ENCODE measurements at regions not wholly inside any gene's neighbourhood (a gene's known extent, or its start where the extent isn't known, plus 50 kb on each side); places are given as distances from the start of the nearest gene placed in this dataset.

DNA sequence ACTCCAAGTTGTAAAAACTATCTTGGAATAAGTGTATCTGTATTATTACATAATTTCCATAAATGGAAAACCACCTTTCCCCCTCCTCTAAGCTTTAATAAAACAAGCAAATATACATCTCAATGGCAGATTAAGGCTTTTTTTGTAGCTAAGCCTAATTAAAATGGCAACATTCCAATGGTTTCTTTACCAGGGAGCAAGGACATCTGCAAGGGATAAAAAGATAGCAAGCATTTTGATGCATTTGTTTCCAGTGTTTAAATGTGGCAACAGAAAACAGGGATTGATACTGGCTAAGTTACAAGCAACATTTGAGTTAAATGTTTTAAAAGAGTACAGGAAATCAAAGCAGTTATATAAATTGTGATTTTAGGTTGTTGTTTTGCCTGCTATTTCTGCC lies 1012.7 kb downstream of the ADGRL2 start:
- intact Hi-C loops (cut with DNase I; ENCODE audit: low total_unique reads), result no loop called here
- H3K4me3 ChIP-seq, result no peak overlapping the region
- H3K36me3 ChIP-seq, result no peaks in the 10 kb centered on the region
- H3K4me1 ChIP-seq, result no peaks in the 10 kb centered on the region
- no peak overlapping the region for H3K27ac ChIP-seq
- no peak for TF ChIP-seq POLR2A (IDR thresholded peaks at IDR 0.05)
- no peak for TF ChIP-seq CTCF (IDR thresholded peaks at IDR 0.05)
- H3K9me3 ChIP-seq, result no peaks in the 10 kb centered on the region
- H3K27me3 ChIP-seq, result no peaks in the 10 kb centered on the region
- no peak for DNase-seq

GRCh38 chr1:82810601-82811000 lies 1009.9 kb downstream of the ADGRL2 start:
- DNase-seq, result no peak
- Histone ChIP-seq H3K27me3 (no peaks in the 10 kb centered on the region), H3K4me1 (no peaks in the 10 kb centered on the region), H3K4me3 (no peak overlapping the region), H3K9me3 (no peaks in the 10 kb centered on the region), H3K36me3 (no peaks in the 10 kb centered on the region), H3K27ac (no peak overlapping the region)
- intact Hi-C loops (cut with DNase I; ENCODE audit: low total_unique reads), result no loop called here
- TF ChIP-seq CTCF (IDR thresholded peaks at IDR 0.05) (no peak), POLR2A (IDR thresholded peaks at IDR 0.05) (no peak)

DNA sequence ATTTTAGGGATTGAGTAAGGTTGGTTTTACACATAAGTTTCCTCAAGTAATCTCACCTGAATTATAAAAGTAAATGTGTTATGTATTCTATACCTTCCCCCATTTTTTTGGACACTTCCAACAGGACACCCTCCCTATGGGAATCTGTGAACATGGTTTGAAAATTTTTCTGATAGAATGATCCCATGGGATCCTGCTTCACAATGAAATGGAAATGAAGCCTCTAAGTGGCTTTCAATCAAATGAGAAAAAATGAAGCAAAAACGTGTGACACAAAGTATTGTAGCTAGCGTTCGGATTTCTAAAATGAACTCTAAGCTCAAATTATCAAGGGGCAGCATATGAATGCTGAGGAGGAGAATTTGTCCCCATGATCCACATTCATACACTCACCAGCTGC lies 1006.8 kb downstream of the ADGRL2 start:
- no peaks in the 10 kb centered on the region for H3K27me3 ChIP-seq
- no peaks in the 10 kb centered on the region for H3K36me3 ChIP-seq
- TF ChIP-seq POLR2A (IDR thresholded peaks at IDR 0.05) (no peak), CTCF (IDR thresholded peaks at IDR 0.05) (no peak)
- DNase-seq, result no peak
- no peak overlapping the region for H3K27ac ChIP-seq
- intact Hi-C loops (cut with DNase I; ENCODE audit: low total_unique reads), result no loop called here
- H3K9me3 ChIP-seq, result no peaks in the 10 kb centered on the region
- H3K4me3 ChIP-seq, result no peak overlapping the region
- no peaks in the 10 kb centered on the region for H3K4me1 ChIP-seq

DNA sequence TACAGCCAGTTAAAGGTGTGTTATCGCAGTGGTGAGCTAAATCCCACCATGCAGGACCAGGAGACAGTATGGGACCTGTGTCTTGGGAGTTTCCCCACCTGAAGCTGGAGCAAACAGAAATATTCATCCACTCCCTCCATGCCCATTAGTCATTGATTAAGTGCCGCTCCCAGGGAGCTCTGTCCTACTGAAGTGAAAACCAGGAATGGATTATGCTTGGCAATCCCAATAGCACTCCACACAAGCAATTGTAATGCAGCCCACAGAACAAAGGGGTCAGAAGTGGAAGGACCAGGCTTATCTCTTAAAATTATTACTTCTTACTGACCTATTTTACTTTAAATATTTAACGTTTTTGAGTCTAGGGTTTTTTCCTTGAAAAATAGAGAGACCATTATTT lies 1005.4 kb downstream of the ADGRL2 start:
- H3K27me3 ChIP-seq, result no peaks in the 10 kb centered on the region
- intact Hi-C loops (cut with DNase I; ENCODE audit: low total_unique reads), result no loop called here
- DNase-seq, result no peak
- no peak overlapping the region for H3K4me3 ChIP-seq
- H3K36me3 ChIP-seq, result no peaks in the 10 kb centered on the region
- no peaks in the 10 kb centered on the region for H3K4me1 ChIP-seq
- no peak for TF ChIP-seq CTCF (IDR thresholded peaks at IDR 0.05)
- TF ChIP-seq POLR2A (IDR thresholded peaks at IDR 0.05), result no peak
- no peak overlapping the region for H3K27ac ChIP-seq
- no peaks in the 10 kb centered on the region for H3K9me3 ChIP-seq

GRCh38 chr1:82801176-82801575 lies 1000.4 kb downstream of the ADGRL2 start:
- no peak for DNase-seq
- Histone ChIP-seq H3K27ac (no peak overlapping the region), H3K27me3 (no peaks in the 10 kb centered on the region), H3K36me3 (no peaks in the 10 kb centered on the region), H3K4me1 (no peaks in the 10 kb centered on the region), H3K9me3 (no peaks in the 10 kb centered on the region), H3K4me3 (no peak overlapping the region)
- intact Hi-C loops (cut with DNase I; ENCODE audit: low total_unique reads), result no loop called here
- no peak for TF ChIP-seq POLR2A (IDR thresholded peaks at IDR 0.05)
- TF ChIP-seq CTCF (IDR thresholded peaks at IDR 0.05), result no peak

All from uterus (tissue), 3 donors.